SK-N-SH treated with all-trans-retinoic acid at 6 μM for 48 hours (cell line): ENCODE measurements at regions not wholly inside any gene's neighbourhood (a gene's known extent, or its start where the extent isn't known, plus 50 kb on each side); places are given as distances from the start of the nearest gene placed in this dataset.

Source experiments
- ATAC-seq: fragments of 200-7000 bp; cut with Tn5 transposase; 3 replicates; pipeline ENCODE4 v1.9.1; 2020; ENCODE audit warnings: mild to moderate bottlenecking, moderate library complexity
- BACH2 ChIP-seq: fragments of 250-450 bp; sonication (Bioruptor Pico); IDR thresholded peaks from 2 replicates; pipeline ENCODE4 v1.9.0; 2021; ENCODE audit warnings: mild to moderate bottlenecking, borderline replicate concordance
- CSDC2 ChIP-seq: fragments of 250-450 bp; sonication (Bioruptor Pico); IDR thresholded peaks from 2 replicates; pipeline ENCODE4 v1.5.0; 2020; ENCODE audit warnings: mild to moderate bottlenecking, moderate library complexity
- ESRRG ChIP-seq: fragments of 250-450 bp; sonication (Bioruptor Pico); IDR thresholded peaks from 2 replicates; pipeline ENCODE4 v1.6.1; 2021; ENCODE audit warnings: mild to moderate bottlenecking
- OSR1 ChIP-seq: fragments of 250-450 bp; sonication (Bioruptor Pico); IDR thresholded peaks from 2 replicates; pipeline ENCODE4 v1.8.0; 2022; ENCODE audit warnings: moderate library complexity, mild to moderate bottlenecking, inconsistent platforms
- PPARA ChIP-seq: fragments of 250-450 bp; sonication (Bioruptor Pico); IDR thresholded peaks from 2 replicates; pipeline ENCODE4 v1.5.0; 2020; ENCODE audit warnings: mild to moderate bottlenecking, borderline replicate concordance
- RARB ChIP-seq: fragments of 250-450 bp; sonication (Bioruptor Pico); IDR thresholded peaks from 2 replicates; pipeline ENCODE4 v1.8.0; 2021; ENCODE audit warnings: mild to moderate bottlenecking, moderate library complexity
- SNAI2 ChIP-seq: fragments of 250-450 bp; sonication (Bioruptor Pico); IDR thresholded peaks from 2 replicates; pipeline ENCODE4 v1.5.0; 2020; ENCODE audit warnings: mild to moderate bottlenecking, moderate library complexity
- TCF4 ChIP-seq: fragments of 250-450 bp; sonication (Bioruptor Pico); IDR thresholded peaks from 2 replicates; pipeline ENCODE4 v1.8.0; 2021; ENCODE audit warnings: mild to moderate bottlenecking, moderate library complexity, borderline replicate concordance
- TOX ChIP-seq: fragments of 250-450 bp; sonication (Bioruptor Pico); IDR thresholded peaks from 2 replicates; pipeline ENCODE4 v1.8.0; 2021; ENCODE audit warnings: mild to moderate bottlenecking, moderate library complexity, borderline replicate concordance
- ZC3H10 ChIP-seq: fragments of 250-450 bp; sonication (Bioruptor Pico); IDR thresholded peaks from 2 replicates; pipeline ENCODE4 v1.5.1; 2021; ENCODE audit warnings: mild to moderate bottlenecking, moderate library complexity
- ZFP3 ChIP-seq: fragments of 250-450 bp; sonication (Bioruptor Pico); IDR thresholded peaks from 2 replicates; pipeline ENCODE4 v1.5.0; 2020; ENCODE audit warnings: mild to moderate bottlenecking, moderate library complexity
- ZFP30 ChIP-seq: fragments of 450-650 bp; formaldehyde crosslinking; IDR thresholded peaks from 2 replicates; pipeline ENCODE4 v1.5.0; 2022; ENCODE audit warnings: mild to moderate bottlenecking, moderate library complexity
- ZNF565 ChIP-seq: fragments of 450-650 bp; formaldehyde crosslinking; conservative IDR thresholded peaks from 2 replicates; pipeline ENCODE4 v1.5.0; 2020; ENCODE audit warnings: low read depth, mild to moderate bottlenecking, moderate library complexity
- ZNF70 ChIP-seq: fragments of 450-650 bp; formaldehyde crosslinking; IDR thresholded peaks from 2 replicates; pipeline ENCODE4 v1.5.0; 2020; ENCODE audit warnings: mild to moderate bottlenecking, moderate library complexity
- ZNF8 ChIP-seq: fragments of 450-650 bp; formaldehyde crosslinking; IDR thresholded peaks from 2 replicates; pipeline ENCODE4 v1.5.0; 2020; ENCODE audit warnings: mild to moderate bottlenecking, moderate library complexity
- TF ChIP-seq, protein P1 (sequence below): fragments of 250-450 bp; sonication (Bioruptor Pico); IDR thresholded peaks from 2 replicates; pipeline ENCODE4 v1.5.1; 2020; ENCODE audit warnings: low read depth, mild to moderate bottlenecking, moderate library complexity
- TF ChIP-seq, protein P2 (sequence below): fragments of 250-450 bp; sonication (Bioruptor Pico); IDR thresholded peaks from 2 replicates; pipeline ENCODE4 v1.8.0; 2020; ENCODE audit warnings: mild to moderate bottlenecking, moderate library complexity, borderline replicate concordance
- TF ChIP-seq, protein P3 (sequence below): fragments of 250-450 bp; sonication (Bioruptor Pico); IDR thresholded peaks from 2 replicates; pipeline ENCODE4 v1.8.0; 2021; ENCODE audit warnings: low read depth, mild to moderate bottlenecking, moderate library complexity, borderline replicate concordance
- TF ChIP-seq, protein P4 (sequence below): fragments of 250-450 bp; sonication (Bioruptor Pico); IDR thresholded peaks from 2 replicates; pipeline ENCODE4 v1.5.1; 2021; ENCODE audit warnings: mild to moderate bottlenecking, moderate library complexity

DNA sequence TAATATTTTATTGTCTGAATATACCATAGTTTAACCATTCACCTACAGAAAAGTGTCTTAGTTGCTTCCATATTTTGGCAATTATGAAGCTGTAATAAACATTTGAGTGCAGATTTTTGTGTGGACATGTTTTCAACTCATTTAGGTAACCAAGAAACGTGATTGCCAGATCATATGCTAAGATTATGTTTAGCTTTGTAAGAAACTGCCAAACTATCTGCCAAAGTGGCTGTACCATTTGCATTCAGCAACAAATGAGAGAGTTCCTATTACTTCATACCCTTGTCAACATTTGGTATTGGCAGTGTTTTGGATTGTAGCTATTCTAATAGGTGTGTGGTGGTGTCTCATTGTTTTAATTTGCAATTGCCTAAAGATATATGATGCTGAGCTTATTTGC is 233.5 kb downstream of the TMEM26 start:
- TF ChIP-seq CSDC2 (CRISPR knock-in tag) (no peak), PPARA (CRISPR knock-in tag) (no peak), TCF4 (CRISPR knock-in tag) (no peak), RARB (CRISPR knock-in tag) (no peak), ZFP3 (no peak), ZNF70 (no peak), SNAI2 (CRISPR knock-in tag) (no peak), ESRRG (no peak)
- TF ChIP-seq, protein P1, sequence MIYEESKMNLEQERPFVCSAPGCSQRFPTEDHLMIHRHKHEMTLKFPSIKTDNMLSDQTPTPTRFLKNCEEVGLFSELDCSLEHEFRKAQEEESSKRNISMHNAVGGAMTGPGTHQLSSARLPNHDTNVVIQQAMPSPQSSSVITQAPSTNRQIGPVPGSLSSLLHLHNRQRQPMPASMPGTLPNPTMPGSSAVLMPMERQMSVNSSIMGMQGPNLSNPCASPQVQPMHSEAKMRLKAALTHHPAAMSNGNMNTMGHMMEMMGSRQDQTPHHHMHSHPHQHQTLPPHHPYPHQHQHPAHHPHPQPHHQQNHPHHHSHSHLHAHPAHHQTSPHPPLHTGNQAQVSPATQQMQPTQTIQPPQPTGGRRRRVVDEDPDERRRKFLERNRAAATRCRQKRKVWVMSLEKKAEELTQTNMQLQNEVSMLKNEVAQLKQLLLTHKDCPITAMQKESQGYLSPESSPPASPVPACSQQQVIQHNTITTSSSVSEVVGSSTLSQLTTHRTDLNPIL: no peak
- ATAC-seq: no peak

DNA sequence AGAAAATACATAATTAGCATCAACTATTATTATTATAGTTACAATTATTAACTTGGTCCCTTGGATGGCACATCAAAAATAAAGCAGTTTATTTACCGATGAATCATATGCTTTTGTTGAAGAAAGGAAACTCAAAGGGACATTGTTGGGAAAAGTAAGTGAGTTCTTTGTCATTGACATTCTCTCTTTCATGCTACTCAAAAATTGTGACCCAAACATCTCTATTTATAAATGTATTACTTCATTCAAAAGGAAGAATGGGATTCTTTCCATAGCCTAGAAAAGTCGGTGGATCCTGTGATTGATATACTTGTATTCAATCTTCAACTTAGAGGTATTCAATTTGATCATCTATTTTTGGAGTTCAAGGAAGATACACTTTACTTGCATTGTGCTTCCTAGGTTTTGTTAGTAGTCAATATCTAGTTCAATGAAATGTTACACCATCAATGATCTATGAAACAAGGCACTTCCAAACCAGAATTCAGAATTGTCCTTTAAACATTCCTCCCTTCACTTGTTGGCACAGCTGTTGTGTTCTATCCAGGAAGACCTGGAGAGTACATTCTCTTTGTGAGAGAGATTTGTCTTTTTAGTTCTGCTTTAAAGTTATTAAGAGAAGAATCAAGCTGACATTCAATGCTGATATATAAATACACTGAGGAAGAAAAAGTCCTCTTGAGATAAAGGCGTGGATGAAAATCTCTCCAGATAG is 235.2 kb downstream of the TMEM26 start:
- TF ChIP-seq ZC3H10 (no peak), ZNF8 (CRISPR knock-in tag) (no peak), SNAI2 (CRISPR knock-in tag) (no peak), BACH2 (no peak)
- TF ChIP-seq, protein P2, sequence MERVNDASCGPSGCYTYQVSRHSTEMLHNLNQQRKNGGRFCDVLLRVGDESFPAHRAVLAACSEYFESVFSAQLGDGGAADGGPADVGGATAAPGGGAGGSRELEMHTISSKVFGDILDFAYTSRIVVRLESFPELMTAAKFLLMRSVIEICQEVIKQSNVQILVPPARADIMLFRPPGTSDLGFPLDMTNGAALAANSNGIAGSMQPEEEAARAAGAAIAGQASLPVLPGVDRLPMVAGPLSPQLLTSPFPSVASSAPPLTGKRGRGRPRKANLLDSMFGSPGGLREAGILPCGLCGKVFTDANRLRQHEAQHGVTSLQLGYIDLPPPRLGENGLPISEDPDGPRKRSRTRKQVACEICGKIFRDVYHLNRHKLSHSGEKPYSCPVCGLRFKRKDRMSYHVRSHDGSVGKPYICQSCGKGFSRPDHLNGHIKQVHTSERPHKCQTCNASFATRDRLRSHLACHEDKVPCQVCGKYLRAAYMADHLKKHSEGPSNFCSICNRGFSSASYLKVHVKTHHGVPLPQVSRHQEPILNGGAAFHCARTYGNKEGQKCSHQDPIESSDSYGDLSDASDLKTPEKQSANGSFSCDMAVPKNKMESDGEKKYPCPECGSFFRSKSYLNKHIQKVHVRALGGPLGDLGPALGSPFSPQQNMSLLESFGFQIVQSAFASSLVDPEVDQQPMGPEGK: no peak
- TF ChIP-seq, protein P3, sequence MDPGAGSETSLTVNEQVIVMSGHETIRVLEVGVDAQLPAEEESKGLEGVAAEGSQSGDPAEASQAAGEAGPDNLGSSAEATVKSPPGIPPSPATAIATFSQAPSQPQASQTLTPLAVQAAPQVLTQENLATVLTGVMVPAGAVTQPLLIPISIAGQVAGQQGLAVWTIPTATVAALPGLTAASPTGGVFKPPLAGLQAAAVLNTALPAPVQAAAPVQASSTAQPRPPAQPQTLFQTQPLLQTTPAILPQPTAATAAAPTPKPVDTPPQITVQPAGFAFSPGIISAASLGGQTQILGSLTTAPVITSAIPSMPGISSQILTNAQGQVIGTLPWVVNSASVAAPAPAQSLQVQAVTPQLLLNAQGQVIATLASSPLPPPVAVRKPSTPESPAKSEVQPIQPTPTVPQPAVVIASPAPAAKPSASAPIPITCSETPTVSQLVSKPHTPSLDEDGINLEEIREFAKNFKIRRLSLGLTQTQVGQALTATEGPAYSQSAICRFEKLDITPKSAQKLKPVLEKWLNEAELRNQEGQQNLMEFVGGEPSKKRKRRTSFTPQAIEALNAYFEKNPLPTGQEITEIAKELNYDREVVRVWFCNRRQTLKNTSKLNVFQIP (CRISPR knock-in tag): no peak
- ATAC-seq: no peak

DNA sequence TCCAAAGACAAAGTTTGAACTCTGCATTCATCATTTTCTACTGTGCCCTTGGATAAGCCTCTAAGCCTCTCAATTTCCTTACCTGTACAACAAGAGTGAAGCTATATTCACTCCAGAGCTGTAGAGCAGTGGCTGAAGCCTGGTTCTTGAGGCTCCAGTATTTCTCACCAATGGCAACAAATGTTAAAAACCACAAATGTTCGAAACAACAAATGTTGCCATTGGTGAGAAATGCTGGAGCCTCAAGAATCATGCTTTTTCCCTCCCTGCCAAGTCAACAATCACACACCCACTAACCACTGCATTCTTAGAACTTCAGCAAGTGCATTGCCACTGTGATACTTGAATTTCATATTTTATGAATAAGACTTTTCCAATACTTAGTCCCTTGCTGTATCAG is 237.9 kb downstream of the TMEM26 start:
- ATAC-seq: no peak
- no peak for TF ChIP-seq OSR1 (CRISPR knock-in tag)
- TF ChIP-seq, protein P4, sequence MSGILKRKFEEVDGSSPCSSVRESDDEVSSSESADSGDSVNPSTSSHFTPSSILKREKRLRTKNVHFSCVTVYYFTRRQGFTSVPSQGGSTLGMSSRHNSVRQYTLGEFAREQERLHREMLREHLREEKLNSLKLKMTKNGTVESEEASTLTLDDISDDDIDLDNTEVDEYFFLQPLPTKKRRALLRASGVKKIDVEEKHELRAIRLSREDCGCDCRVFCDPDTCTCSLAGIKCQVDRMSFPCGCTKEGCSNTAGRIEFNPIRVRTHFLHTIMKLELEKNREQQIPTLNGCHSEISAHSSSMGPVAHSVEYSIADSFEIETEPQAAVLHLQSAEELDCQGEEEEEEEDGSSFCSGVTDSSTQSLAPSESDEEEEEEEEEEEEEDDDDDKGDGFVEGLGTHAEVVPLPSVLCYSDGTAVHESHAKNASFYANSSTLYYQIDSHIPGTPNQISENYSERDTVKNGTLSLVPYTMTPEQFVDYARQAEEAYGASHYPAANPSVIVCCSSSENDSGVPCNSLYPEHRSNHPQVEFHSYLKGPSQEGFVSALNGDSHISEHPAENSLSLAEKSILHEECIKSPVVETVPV: no peak
- TF ChIP-seq ESRRG: no peak
- TF ChIP-seq, protein P1: no peak
- no peak for TF ChIP-seq ZNF8 (CRISPR knock-in tag)
- no peak for TF ChIP-seq ZC3H10
- TF ChIP-seq ZFP3: no peak
- no peak for TF ChIP-seq CSDC2 (CRISPR knock-in tag)
- TF ChIP-seq ZNF565: no peak
- TF ChIP-seq ZFP30 (CRISPR knock-in tag): no peak
- TF ChIP-seq, protein P3 (CRISPR knock-in tag): no peak
- TF ChIP-seq BACH2: no peak

DNA sequence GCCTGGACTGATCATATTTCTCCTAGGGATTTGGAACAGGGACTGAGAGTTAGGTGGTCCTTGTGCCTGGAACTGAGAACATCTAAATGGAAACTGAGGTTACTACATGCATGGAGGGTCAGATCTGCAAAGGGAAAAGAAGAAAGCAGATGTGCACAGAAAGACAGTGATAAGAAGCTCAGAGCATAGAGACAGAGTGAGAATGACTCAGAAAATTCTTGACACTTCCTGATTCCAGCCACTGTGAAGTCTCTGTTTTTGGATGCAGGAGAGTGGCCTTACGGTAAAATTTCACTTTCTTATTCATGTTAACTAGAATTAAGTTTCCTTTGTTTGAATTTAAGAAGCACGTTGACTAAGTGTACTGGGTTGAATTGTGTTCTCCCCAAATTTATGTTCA is 241.7 kb downstream of the TMEM26 start:
- TF ChIP-seq ZFP30 (CRISPR knock-in tag) (no peak), ZFP3 (no peak), TOX (CRISPR knock-in tag) (no peak), CSDC2 (CRISPR knock-in tag) (no peak), ESRRG (no peak), ZNF565 (no peak)
- ATAC-seq: no peak
